ENCODE measurements at regions not wholly inside any gene's neighbourhood (a gene's known extent, or its start where the extent isn't known, plus 50 kb on each side); places are given as distances from the start of the nearest gene placed in this dataset.

GRCh38 chr6:181049-181654, 111.1 kb upstream of the DUSP22 start:
- TF ChIP-seq CTCF (IDR thresholded peaks at IDR 0.05; ENCODE audit: low read depth, low read length) (no peak), MAX (IDR thresholded peaks at IDR 0.05; ENCODE audit: low read depth, low read length) (no peak)
